NCI-H2196 (cell line): ENCODE measurements at regions not wholly inside any gene's neighbourhood (a gene's known extent, or its start where the extent isn't known, plus 50 kb on each side); places are given as distances from the start of the nearest gene placed in this dataset.

Experiments used
- DNase-seq: peaks from one replicate; lab custom pipeline; 2025; ENCODE audit not compliant: unreplicated experiment; lab: John Stamatoyannopoulos, UW

GRCh38 chr14:97283841-97284240 is 486.7 kb downstream of the VRK1 start:
- DNase-seq = no peak

DNA sequence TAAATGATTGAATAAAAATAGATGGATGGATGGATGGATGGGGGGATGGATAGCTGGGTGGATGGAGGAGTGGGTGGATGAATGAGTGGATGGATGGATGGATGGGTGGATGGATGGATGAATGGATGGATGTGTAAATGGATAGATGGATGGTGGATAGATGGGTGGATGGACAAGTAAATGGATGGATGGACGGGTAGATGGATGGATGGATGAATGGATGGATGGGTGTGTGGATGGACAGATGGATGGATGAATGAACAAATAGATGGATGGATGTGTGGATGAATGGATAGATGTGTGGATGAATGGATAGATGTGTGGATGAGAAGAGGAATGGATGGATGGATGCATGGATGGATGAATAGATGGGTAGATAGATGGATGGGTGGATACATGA is 490.8 kb downstream of the VRK1 start:
- no peak for DNase-seq

DNA sequence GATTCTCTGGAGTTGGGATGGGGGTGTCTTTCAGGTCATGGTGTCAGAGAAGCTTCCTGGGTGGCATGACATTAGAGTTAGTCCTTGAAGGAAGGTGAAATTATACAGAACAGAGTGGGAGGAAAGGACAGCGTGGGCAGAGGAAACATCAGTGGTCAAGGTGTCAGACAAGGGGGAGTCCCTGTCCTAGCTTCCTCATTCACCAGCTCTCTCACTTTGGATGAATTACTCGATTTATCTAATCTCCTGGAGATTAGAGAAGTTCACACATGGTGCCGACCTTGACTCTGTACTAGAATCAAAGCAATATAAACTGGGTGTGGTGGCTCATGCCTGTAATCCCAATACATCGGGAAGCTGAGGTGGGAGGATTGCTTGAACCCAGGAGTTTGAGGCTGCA is 492.9 kb downstream of the VRK1 start:
- no peak for DNase-seq

GRCh38 chr14:97290977-97291376 is 493.8 kb downstream of the VRK1 start:
- no peak for DNase-seq

GRCh38 chr14:97293659-97294058 is 496.5 kb downstream of the VRK1 start:
- DNase-seq = no peak

GRCh38 chr14:97295108-97295710 is 498.0 kb downstream of the VRK1 start:
- DNase-seq = no peak

DNA sequence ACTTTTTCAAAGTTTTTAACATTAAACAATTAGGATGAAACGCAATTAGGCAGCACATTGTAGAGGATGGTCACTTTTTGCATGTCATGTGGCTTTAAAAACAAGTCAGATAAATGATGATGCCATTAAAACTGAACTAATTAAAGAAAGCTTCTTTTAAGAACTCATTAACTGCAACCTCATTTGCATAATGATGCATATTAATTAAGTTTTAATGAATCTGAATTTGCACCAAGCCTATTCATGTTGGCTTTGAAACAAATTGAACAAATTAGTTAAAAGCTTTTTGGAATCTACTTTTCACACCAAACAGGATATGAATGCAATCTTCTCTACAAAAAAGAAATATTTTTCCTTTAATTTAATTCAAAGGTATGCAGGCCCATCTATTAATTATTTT is 499.0 kb downstream of the VRK1 start:
- DNase-seq = no peak

GRCh38 chr14:97297100-97297499 is 499.9 kb downstream of the VRK1 start:
- DNase-seq = no peak

- DNase-seq = no peak
These were observed 501.1 kb downstream of the VRK1 start for GRCh38 chr14:97298331-97298730.

GRCh38 chr14:97298736-97299135 is 501.6 kb downstream of the VRK1 start:
- DNase-seq = no peak

GRCh38 chr14:97299661-97300060 is 502.5 kb downstream of the VRK1 start:
- DNase-seq = no peak

- DNase-seq = no peak
These were observed 504.9 kb downstream of the VRK1 start for GRCh38 chr14:97301931-97302559.

GRCh38 chr14:97306133-97306759 is 509.1 kb downstream of the VRK1 start:
- no peak for DNase-seq

DNA sequence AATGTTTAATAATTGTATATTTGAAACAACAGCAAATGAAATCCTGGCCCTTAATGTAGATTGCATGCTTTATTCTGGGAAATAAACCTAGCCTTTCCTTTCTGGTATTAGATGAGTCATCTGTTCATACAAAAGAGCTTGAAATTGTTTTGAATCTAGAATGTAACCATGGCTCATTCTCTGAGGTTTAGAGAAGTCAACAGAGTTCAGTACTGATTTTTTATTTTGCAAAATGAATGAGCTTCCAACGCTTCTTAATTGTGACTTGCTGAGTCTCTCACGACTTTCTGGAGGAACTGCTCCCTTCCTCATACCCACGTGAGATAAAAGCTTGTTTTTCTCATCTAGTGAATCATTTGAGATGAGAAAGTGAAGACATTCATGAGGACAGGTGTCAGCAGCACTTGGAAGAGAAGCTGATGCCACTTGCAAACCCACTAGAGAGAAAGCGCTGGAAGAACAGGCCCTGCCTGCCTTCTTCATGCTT is 509.6 kb downstream of the VRK1 start:
- DNase-seq = no peak

GRCh38 chr14:97311411-97311810 is 514.2 kb downstream of the VRK1 start:
- no peak for DNase-seq

- no peak for DNase-seq
These were observed 515.7 kb downstream of the VRK1 start for GRCh38 chr14:97312910-97313309.

DNA sequence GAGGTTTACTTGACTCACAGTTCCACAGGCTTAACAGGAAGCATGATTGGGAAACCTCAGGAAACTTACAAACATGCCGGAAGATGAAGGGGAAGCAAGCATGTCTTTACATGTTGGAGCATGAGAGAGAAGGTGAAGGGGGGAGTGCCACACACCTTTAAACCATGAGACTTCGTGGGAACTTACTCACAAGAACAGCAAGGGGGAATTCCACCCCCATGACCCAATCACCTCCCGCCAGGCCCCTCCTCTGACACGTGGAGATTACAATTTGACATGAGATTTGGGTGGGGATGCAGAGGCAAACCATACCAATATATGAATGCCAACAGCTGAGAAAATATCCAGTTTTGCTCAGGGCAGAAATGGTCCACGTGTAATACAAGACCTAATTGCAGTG is 518.6 kb downstream of the VRK1 start:
- no peak for DNase-seq

- no peak for DNase-seq
These were observed 521.2 kb downstream of the VRK1 start for GRCh38 chr14:97318380-97318779.

DNA sequence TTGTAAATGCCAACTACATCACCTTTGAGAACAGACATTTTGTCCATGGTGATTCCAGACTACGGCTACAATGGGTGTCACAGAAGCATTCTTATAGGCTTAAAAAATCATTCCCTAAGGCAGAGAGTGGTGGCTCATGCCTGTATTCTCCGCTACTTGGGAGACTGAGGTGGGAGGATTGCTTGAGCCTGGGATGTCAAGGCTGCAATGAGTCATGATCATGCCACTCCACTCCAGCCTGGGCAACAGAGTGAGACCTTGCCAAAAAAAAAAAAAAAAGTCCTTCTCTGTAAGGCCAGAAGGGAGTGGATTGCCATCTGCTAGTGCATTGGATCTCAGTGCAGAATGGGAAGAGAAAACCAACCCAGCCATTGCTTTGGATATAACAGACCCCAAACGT is 522.5 kb downstream of the VRK1 start:
- no peak for DNase-seq

- no peak for DNase-seq
These were observed 531.6 kb downstream of the VRK1 start for GRCh38 chr14:97328743-97329142.

- no peak for DNase-seq
These were observed 532.5 kb downstream of the VRK1 start for GRCh38 chr14:97329701-97330100.

DNA sequence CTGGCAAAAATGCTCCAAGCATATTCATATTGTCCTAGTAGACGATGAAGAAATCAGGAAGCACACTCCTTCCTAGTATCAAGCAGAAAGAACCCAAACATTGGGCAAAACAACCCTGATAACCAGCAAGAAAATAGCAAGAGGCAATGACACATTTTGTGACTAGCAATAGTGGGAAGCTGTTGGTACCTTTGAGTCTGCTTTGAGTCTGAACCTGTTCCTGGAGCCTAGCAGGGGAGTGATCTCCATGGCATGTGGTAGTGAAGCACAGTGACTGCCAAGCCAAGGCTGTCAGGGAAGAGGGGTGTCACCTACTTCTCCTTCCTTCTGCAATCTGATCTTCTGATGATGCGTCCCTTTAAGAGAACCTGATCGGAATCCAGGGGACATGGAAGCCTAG is 533.9 kb downstream of the VRK1 start:
- no peak for DNase-seq

- no peak for DNase-seq
These were observed 534.3 kb downstream of the VRK1 start for GRCh38 chr14:97331526-97331925.
